Suppressor macrophage (primary cell): ENCODE measurements at regions not wholly inside any gene's neighbourhood (a gene's known extent, or its start where the extent isn't known, plus 50 kb on each side); places are given as distances from the start of the nearest gene placed in this dataset.
"Not testable (repeated sequence)": the region's sequence is repeated elsewhere in the genome, so short reads cannot be mapped to it uniquely, and the experiment has no call there.

ENCODE experiments used
- DNase-seq, 4 experiments: peaks; one replicate each; pipeline ENCODE4 v3.0.0-alpha.2; 2020 to 2022

DNA sequence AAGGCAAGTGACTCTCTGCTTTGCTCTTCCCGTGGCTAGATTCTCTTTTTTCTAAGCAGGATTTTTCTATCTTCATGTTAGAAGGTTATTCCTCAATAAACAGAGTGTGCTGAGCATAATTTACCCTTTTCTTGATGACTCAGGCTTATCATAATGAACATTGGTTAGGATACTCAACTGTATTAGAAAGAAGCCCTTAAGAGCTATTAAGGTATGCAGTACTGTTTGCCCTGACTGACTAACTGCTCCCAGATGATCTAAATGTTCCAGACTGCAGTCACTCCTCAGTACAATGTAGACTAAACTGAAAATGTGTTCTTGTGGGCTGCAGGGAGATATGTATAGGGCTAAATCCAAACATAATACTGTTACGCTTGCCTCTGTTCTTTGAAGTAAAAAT lies 687.8 kb downstream of the NUP35 start:
- DNase-seq, result no peak

DNA sequence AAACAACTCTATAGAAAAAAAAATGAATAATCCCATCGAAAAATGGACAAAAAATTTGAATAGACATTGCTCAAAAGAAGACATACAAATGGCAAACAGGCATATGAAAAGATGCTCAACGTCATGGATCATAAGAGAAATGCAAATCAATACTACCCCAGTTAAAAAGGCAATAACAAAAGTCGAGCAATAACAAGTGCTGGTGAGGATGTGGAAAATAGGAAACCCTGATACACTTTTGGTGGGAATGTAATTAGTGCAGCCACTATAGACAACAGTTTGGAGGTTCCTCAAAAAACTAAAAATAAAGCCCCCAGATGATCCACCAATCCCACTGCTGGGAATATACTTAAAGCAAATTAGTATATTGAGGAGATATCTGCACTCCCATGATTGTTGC lies 701.5 kb downstream of the NUP35 start:
- no peak for DNase-seq

DNA sequence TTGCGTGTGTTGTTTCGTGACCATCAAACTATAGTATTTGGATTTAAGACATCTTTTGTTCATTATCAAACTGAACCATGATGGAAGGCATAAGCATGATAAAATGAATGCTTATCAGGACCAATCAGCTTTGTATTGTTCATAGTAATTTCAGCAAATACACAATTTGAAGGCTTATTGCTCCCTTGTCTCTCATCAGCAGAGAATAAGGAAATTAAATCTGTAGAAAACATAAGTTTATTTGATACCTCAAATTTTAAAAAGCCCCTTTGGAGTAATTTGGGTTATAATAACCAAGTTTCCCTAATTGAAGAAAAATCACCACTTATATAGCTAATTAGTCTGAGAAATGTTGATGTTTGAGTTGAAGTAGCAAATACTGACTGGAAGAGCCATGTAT lies 705.7 kb downstream of the NUP35 start:
- DNase-seq, result no peak

DNA sequence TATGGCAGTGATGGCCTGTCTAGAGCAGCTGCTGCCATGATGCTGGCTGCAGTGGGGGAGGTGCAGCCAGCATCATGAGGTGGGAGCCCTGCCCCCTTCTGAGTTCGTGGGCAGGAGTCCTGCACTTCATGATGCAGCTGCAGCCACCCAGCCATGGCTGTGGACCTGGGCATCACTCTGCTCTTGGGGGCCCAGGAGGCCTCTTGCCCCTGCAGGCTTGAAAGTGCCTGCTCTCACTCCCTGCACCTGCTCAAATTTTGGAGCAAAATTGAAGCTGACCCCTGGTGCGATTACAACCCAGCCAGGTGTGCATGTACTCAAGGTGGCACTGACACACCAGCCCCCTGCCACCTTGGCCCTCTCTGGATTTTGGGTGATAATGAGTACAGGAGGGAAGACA lies 712.9 kb downstream of the NUP35 start:
- no peak for DNase-seq

DNA sequence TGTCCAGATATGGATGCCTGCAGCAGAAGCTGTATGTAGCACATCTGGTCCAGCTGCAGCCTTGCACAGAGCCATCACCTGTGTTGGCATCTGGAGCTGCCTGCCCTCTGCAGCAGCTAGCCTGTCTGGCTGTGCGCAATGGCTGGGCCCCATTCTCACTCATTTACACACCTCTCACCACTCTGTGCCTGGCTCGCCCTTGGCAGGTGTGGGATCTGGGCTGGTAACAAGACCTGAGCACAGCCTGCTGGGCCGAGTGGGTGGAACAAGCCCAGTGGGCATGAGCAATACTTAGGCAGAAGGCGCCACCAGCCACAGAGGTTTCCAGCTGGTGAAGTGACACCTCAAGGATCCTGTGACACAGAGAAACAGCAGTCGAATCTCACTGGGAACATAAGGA lies 714.1 kb downstream of the NUP35 start:
- DNase-seq, result no peak

DNA sequence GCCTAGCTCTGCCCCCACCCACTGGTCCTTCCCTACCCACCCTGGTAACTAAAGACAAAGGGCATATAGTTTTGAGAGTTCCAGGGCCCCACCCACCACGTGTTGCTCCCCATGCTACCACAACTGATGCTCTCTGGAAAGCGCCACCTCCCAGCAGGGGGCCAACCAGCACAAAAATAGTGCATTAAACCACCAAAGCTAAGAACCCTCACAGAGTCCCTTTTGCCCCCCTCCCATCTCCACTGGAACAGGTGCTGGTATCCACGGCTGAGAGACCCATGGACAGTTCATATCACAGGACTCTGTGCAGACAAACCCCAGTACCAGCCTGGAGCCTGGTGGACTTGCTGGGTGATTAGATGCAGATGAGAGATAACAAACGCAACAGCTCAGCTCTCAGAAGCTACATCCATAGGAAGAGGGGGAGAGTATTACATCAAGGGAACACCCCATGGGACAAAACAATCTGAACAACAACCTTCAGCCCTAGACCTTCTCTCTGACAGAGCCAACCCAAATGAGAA lies 715.9 kb downstream of the NUP35 start:
- DNase-seq, result no peak

DNA sequence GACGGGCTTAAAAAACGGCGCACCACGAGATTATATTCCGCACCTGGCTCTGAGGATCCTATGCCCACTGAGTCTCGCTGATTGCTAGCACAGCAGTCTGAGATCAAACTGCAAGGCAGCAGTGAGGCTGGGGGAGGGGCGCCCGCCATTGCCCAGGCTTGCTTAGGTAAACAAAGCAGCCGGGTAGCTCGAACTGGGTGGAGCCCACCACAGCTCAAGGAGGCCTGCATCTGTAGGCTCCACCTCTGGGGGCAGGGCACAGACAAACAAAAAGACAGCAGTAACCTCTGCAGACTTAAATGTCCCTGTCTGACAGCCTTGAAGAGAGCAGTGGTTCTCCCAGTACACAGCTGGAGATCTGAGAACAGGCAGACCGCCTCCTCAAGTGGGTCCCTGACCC lies 725.6 kb downstream of the NUP35 start:
- not testable (repeated sequence) for DNase-seq

DNA sequence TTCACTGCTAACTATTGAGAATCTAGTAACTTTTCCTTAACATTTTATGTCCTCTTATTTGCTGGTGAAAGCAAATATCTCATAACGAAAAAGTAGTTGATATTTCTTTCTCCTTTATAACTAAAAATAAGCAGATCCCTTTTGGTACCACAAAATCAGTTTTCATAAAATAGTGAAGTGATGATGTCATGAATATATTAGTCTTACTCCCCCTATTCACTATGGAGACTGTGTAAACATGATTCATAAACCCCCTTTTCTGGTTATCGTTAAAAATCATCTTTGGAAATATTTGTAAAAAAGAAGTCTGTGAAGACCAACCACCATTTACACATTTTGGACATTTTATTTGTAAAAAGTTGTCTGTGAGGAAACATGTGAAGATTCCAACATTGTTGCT lies 734.9 kb downstream of the NUP35 start:
- no peak for DNase-seq

DNA sequence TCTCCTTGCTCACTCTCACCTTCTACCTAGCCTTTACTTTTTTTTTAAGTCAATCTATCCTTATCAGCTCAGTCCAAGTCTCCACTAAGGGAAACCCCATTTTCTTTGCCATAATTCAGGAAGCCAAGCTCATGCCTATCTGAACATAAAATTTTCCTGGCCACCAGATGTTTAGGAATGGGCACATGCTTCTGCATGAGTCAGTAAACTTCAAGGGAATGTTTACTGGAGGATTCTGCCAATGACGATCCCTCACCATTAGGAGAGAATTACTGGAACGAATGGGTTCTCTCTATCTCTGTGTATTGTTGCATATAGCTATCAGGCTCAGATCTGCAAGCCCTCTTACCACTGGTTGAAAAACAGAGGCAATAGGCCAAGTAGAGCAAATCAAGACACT lies 731.7 kb upstream of the ZNF804A start:
- DNase-seq, result no peak

DNA sequence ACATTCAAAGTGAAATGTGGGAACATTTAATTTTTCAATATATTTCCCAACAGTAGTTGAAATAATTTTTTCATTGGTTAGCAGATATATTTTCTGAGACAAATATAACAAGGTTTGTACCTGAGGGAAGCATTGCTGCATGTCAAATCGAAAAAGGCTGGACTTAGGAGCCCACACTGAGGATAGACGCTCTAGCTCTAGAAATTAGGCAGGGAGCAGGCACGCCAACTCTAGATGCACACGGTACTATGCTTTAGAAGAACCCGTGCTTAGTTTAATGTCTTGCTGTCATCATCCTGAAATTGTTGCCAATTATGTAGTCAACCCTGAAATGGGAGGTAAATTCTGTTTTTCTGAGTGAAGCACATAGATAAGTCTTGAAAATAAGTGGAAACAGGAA lies 731.1 kb upstream of the ZNF804A start:
- DNase-seq, result no peak

DNA sequence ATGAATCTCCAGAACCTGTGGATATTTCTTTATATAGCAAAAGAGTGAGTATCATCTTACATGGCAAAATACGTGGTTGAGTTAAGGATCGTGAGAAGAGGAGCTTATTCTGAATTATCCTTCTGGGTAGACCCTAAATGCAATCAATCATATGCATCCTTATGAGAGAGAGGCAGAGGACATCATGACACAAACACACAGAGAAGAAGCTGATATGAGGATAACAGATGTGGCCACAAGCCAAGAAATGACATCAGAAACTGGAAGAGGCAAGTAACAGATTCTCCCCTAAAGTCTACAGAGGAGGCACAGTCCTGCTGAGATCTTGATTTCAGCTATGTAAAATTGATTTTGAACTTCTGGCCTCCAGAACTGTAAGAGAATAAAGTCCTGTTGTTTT lies 730.2 kb upstream of the ZNF804A start:
- DNase-seq, result no peak

DNA sequence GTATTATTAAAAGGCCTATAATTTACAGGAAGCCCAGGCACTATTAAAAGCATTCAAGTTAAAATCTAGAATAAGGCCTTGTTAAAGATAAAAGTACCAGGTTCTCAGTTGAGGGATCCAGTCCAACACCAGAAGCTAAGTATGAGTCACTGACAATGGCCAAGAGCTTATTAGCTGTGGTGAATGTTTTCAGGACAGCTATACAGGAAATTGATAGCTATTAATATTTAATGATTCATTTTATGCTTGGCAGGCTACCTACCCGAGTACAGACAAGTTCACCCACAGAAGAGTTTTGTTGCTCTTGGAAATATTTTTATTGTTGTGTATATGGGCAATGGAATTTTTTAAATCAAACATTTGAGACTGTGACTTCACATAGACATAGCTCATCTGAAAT lies 729.6 kb upstream of the ZNF804A start:
- DNase-seq, result no peak

DNA sequence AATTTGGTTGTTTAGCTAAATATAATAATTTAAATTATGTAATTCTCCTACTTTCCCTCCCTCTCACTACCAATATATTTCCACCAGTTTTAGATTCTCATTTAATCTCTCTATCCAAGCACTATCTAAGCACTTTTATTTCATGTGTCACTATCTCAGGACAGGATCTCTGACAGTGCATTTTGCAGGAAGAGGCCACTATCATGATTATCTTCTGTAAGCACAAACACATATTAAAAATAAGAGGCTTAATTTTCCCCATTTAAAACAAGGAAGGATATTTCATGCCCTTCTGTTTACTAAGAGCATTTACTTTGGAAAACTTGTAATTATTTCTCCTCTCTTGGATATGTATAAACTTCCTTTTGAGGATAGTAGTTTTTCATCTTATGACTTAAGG lies 726.2 kb upstream of the ZNF804A start:
- no peak for DNase-seq

DNA sequence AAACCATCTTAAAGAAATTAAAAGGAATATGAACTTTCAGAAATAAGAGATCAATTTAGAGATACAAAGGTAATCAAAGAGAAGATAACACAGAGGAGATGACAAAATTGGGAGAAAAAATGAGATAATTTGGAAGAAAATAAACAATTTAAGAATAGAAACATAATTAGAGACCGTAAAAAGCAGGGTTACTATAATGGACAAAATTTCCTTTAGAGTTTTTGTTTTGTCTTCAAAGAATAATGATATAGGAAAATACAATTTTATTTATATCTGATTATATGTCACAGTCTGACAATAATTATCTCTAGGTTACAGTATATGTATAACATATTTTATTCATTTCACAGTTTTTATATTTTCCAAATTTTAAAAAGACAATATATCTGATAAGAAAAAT lies 716.4 kb upstream of the ZNF804A start:
- no peak for DNase-seq

DNA sequence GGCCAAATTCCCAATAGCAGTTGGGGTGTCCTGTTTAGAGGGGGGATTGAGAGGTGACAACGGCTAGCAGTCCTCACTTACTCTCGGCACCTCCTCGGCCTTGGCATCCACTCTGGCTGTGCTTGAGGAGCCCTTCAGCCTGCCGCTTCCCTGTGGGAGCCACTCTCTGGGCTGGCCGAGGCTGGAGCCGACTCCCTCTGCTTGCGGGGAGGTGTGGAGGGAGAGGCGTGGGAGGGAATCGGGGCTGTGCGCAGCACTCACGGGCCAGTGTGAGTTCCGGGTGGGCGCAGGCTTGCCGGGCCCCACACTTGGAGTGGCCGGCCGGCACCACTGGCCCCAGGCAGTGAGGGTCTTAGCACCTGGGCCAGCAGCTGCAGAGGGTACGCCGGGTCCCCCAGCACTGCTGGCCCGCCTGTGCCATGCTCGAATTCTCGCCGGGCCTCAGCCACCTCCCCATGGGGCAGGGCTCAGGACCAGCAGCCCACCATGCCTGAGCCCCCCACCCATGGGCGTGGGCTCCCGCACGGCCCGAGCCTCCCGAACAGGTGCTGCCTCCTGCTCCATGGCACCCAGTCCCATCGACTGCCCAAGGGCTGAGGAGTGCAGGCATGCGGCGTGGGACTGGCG lies 705.9 kb upstream of the ZNF804A start:
- no peak for DNase-seq

DNA sequence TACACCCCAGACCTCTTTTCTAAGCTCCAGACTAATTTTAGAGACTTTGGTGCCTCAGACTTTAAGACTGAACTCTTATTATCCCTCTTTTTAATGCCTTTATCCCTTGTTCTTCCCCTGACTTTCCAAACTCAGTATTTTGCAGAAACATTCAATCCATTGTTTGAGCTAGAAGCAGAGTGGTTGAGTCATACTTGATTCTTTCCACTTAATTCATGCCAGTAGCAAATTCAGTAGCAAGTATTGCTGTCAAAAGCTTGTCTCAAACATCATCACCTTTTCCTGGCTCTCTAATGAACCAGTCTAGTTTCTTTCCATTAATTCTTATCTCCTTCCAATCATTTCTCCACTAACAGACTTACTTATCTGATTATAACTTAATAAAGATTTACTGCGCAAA lies 699.7 kb upstream of the ZNF804A start:
- DNase-seq, result no peak

DNA sequence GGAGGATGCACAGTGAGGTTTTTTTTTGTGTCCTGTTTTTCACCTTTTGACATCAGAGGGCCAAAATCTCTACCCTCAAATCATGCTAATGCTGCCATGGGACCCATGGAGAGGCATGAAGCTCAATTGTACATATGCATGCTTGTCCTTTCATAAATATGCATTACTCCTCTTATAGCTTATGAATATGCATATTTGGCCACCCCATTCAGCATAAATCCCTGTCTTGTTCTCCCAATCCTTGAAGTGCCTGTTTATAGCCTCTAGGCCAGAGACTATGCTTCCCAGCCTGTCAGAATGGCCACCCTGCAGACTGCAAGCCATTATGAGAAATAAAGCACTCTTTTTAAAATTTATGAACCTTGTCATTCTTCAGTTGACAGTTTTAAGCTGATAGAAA lies 696.4 kb upstream of the ZNF804A start:
- DNase-seq, result no peak

DNA sequence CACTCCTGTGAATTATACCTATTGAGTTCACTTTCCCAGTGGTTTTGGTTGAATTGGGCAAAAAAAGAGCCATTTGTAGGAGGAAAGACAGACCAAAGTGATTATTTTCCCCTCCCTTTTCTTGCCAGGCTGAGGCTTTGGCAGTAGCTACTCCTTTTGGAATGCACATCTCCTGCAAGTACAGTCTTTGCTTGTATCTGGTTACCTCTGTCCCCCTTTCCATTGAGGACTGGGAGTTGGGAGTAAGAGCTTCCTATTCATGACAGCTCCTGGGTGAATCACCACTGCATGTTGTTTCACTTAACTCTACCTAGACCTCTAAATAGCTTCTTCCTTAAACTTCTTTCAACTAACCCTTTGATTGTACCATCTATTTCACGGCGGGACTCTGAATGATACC lies 695.3 kb upstream of the ZNF804A start:
- no peak for DNase-seq

DNA sequence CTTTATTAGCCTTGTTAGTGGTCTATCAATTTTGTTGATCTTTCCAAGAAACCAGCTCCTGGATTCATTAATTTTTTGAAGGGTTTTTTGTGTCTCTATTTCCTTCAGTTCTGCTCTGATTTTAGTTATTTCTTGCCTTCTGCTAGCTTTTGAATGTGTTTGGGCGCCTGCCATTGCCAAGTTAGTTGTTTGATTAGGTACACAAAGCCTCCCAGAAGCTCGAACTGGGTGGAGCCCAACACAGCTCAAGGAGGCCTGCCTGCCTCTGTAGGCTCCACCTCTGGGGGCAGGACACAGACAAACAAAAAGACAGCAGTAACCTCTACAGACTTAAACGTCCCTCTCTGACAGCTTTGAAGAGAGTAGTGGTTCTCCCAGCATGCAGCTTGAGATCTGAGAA lies 682.3 kb upstream of the ZNF804A start:
- not testable (repeated sequence) for DNase-seq

DNA sequence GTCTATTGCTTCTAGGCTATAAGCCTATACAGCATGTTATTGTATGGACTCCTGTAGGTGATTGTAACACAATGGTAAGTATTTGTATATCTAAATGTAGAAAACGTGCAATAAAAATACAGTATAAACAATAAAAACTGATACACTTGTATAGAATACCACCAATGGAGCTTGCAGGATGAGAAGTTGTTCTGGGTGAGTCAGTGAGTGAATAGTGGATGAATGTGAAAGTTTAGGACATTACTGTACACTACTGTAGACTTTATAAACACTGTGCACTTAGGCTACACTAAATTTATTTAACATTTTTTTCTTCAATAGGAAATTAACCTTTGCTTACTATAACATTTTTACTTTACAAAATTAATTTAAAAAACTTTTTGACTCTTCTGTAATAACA lies 679.2 kb upstream of the ZNF804A start:
- DNase-seq, result no peak

DNA sequence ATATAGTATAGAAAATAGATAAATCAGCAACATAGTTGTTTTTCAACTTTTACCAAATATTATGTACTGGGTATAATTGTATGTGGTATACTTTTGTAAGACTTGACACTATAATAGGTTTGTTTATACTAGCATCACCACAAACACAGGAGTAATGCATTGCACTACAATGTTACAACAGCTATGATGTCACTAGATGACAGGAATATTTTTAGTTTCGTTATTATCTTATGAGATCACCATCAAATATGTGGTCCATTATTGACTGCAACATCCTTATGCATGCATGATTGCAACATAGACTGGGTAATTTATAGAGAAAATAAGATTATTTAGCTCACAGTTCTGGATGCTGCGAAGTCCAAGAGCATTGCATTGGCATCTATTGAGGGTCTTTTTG lies 678.4 kb upstream of the ZNF804A start:
- DNase-seq, result no peak

DNA sequence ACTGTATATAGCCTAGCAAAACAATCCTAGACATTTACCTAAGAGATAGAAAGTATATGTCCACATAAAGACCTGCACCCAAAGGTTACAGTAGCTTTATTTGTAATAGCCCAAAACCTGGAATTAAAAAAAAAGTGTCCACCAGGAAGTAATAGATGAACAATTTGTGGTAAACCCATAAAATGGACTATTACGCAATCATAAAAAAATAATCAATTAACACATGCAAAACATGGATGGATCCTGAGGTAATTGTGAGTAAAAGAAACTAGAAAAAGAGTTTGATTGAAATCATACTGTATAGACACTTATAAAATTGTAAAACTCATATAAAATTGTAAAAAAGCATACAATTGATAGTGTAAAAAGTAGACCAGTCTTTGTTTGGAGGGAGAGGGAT lies 673.0 kb upstream of the ZNF804A start:
- DNase-seq, result no peak

DNA sequence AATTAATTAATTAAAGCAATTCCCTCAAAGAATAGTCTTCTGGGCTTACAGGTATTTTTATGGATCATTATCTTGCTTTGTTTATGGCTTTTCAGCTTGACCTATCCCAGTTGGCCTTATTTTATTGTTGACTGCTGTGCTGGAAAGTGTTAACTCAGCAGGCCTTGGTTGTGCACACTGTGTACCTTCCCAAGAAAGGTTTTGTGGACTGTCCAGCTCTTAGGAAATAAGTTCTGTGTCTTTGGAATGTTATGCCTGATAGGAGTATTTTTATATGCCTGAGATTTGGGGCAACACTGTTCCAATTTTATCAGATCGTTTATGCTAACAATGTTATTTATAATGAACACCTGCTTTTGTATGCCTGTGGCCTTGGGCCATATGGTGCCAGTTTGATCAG lies 671.9 kb upstream of the ZNF804A start:
- no peak for DNase-seq

DNA sequence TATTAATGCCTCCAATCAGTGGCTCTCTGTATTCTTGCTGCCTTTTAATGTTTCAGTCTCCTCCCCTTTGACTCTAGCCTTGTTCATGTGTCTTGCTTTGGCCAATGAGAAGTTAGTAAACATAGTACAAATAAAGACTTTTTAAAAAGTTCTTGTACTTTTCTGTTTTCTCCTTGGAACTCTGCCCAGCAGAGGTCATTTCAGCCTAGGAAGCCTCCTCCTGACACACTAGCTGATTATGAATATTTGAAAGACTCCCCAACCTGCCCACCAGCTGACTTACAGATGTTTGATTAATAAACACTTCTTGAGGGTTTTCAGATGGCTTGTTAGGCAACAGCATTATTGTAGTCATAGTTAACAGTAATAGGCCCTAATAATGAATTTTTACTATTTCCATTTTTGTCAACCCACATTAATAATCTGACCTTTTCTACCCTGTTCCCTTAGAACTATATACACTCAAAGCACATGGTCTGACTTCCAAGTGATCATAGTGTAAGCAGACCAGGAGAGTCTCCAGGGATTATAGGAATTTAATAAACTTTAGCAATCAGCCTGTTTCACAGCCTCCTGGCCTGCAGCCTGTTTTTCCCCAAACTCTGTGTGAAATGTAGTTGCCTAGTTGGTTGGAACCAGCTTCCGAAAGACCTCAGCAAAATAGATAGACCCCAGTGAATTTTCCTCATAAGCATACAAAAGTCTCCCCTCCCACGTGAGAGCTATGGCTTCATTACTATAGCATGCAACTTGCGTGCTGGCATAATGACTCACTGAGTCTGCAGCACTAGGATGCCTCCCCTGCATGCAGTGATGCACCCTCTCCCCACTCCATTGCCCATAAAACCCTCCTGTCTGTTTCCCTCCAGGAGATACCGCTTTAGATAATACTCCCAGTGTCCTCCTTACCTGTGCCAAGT lies 670.7 kb upstream of the ZNF804A start:
- DNase-seq, result no peak
